Parathyroid adenoma (tissue), 2 donors: ENCODE measurements at regions not wholly inside any gene's neighbourhood (a gene's known extent, or its start where the extent isn't known, plus 50 kb on each side); places are given as distances from the start of the nearest gene placed in this dataset.

Experiments used
- H2AFZ ChIP-seq: fragments of 300-600 bp; sonication (generic); one replicate; pipeline ENCODE4 v1.7.0; 2017; ENCODE audit warnings: antibody characterized with exemption, mild to moderate bottlenecking
- H3K27ac ChIP-seq: fragments of 300-600 bp; sonication (generic); one replicate; pipeline ENCODE4 v1.7.0; 2017
- H3K27me3 ChIP-seq: fragments of 300-600 bp; sonication (generic); one replicate; pipeline ENCODE4 v1.7.0; 2017; ENCODE audit warnings: low read length; ENCODE audit not compliant: control insufficient read depth, insufficient read depth
- H3K36me3 ChIP-seq: fragments of 300-600 bp; sonication (generic); one replicate; pipeline ENCODE4 v1.7.0; 2017; ENCODE audit warnings: low read length; ENCODE audit not compliant: control insufficient read depth, insufficient read depth
- H3K4me1 ChIP-seq: fragments of 300-600 bp; sonication (generic); one replicate; pipeline ENCODE4 v1.7.0; 2017; ENCODE audit warnings: control low read depth
- H3K4me2 ChIP-seq: fragments of 300-600 bp; sonication (generic); one replicate; pipeline ENCODE4 v1.7.0; 2017; ENCODE audit warnings: low read length
- H3K4me3 ChIP-seq: fragments of 300-600 bp; sonication (generic); one replicate; pipeline ENCODE4 v1.7.0; 2017; ENCODE audit warnings: low read depth, low read length
- H3K79me2 ChIP-seq: fragments of 300-600 bp; sonication (generic); one replicate; pipeline ENCODE4 v1.7.0; 2017; ENCODE audit warnings: control low read depth
- H3K9ac ChIP-seq: fragments of 300-600 bp; sonication (generic); one replicate; pipeline ENCODE4 v1.7.0; 2017; ENCODE audit warnings: mild to moderate bottlenecking
- H3K9me3 ChIP-seq: fragments of 300-600 bp; sonication (generic); one replicate; pipeline ENCODE4 v1.7.0; 2017; ENCODE audit warnings: low read length; ENCODE audit not compliant: control insufficient read depth
- TF ChIP-seq, protein P1 (sequence below): fragments of 300-600 bp; sonication (generic); IDR thresholded peaks from one replicate; pipeline ENCODE4 v1.7.0; 2017; ENCODE audit warnings: antibody characterized with exemption, mild to moderate bottlenecking
- donor health status: primary hyperparathyroidism.

GRCh38 chr15:39140060-39140604 lies 440.7 kb upstream of the THBS1 start:
- TF ChIP-seq, protein P1, sequence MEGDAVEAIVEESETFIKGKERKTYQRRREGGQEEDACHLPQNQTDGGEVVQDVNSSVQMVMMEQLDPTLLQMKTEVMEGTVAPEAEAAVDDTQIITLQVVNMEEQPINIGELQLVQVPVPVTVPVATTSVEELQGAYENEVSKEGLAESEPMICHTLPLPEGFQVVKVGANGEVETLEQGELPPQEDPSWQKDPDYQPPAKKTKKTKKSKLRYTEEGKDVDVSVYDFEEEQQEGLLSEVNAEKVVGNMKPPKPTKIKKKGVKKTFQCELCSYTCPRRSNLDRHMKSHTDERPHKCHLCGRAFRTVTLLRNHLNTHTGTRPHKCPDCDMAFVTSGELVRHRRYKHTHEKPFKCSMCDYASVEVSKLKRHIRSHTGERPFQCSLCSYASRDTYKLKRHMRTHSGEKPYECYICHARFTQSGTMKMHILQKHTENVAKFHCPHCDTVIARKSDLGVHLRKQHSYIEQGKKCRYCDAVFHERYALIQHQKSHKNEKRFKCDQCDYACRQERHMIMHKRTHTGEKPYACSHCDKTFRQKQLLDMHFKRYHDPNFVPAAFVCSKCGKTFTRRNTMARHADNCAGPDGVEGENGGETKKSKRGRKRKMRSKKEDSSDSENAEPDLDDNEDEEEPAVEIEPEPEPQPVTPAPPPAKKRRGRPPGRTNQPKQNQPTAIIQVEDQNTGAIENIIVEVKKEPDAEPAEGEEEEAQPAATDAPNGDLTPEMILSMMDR: no peak
- Histone ChIP-seq H3K9me3 (no peaks in the 10 kb centered on the region), H3K79me2 (no peaks in the 10 kb centered on the region), H3K4me1 (no peaks in the 10 kb centered on the region), H3K4me3 (no peak overlapping the region), H3K36me3 (no peaks in the 10 kb centered on the region), H3K27ac (no peak overlapping the region), H3K9ac (no peak overlapping the region), H3K4me2 (no peak overlapping the region), H3K27me3 (no peaks in the 10 kb centered on the region), H2AFZ (no peak overlapping the region)

DNA sequence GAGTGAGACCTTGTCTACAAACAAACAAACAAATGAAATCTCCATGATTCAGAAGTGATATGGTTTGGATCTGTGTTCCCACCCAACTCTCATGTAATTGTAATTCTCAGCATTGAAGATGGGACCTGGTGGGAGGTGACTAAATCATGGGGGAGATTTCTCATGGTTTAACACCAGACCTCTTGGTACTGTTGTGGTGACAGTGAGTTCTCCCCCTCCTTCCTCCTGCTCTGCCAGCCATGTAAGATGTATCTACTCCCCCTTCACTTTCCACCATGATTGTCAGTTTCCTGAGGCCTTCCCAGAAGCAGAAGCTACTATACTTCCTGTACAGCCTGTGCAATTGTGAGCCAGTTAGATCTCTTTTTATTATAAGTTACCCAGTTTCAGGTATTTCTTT lies 438.4 kb upstream of the THBS1 start:
- TF ChIP-seq, protein P1: no peak
- no peak overlapping the region for H3K4me3 ChIP-seq

DNA sequence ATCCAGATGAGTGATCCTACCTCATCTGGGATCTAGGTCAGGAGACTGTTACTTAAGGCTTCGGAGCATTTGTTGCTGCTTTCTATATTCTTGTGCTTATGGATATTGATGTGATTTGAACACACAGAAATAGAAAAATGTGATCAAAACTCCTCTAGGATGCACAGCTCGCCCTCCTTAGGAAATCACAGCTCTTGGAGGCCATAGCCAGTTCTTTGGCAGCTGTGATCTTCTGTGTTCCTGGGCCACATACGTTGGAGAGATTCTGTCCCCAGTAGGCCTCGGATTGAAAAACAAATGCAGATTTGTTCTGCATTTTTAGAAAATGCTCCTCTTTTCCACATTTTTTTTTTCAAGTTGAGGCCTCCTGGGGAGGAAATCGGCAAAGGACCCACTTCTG lies 437.4 kb upstream of the THBS1 start:
- H3K36me3 ChIP-seq: no peaks in the 10 kb centered on the region
- TF ChIP-seq, protein P1: no peak
- no peaks in the 10 kb centered on the region for H3K9me3 ChIP-seq
- no peak overlapping the region for H3K4me2 ChIP-seq
- no peak overlapping the region for H3K27ac ChIP-seq
- H3K27me3 ChIP-seq: no peaks in the 10 kb centered on the region
- no peaks in the 10 kb centered on the region for H3K4me1 ChIP-seq
- H2AFZ ChIP-seq: no peak overlapping the region
- no peaks in the 10 kb centered on the region for H3K79me2 ChIP-seq
- H3K9ac ChIP-seq: no peak overlapping the region
- no peak overlapping the region for H3K4me3 ChIP-seq

More for the DNA sequence above, 438.4 kb upstream of the THBS1 start:
- no peak overlapping the region for H3K4me2 ChIP-seq
- H3K27me3 ChIP-seq: no peaks in the 10 kb centered on the region
- no peaks in the 10 kb centered on the region for H3K79me2 ChIP-seq
- no peaks in the 10 kb centered on the region for H3K4me1 ChIP-seq
- no peak overlapping the region for H2AFZ ChIP-seq
- no peak overlapping the region for H3K27ac ChIP-seq
- no peaks in the 10 kb centered on the region for H3K9me3 ChIP-seq
- no peaks in the 10 kb centered on the region for H3K36me3 ChIP-seq
- no peak overlapping the region for H3K9ac ChIP-seq

DNA sequence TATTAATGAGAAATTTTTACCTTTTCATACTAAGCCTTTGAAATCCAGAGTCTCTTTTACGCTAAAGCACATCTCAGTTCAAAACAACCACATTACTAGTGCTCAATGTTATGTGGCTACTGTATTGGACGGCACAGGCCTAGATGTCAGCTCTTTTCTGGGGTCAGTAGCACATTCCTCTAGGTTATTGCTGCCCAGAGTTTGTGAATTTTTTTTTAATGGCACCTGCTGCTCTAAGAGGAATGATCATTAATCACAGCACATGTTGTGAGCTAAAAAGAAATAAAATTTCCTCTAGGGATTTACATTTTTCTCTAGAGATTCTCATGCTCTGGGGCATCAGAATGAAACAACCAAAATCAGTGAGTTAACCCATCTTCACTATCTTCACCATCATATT lies 436.8 kb upstream of the THBS1 start:
- H3K9me3 ChIP-seq: no peaks in the 10 kb centered on the region
- H3K4me3 ChIP-seq: no peak overlapping the region
- no peaks in the 10 kb centered on the region for H3K4me1 ChIP-seq
- H3K27ac ChIP-seq: no peak overlapping the region
- H2AFZ ChIP-seq: no peak overlapping the region
- H3K36me3 ChIP-seq: no peaks in the 10 kb centered on the region
- no peaks in the 10 kb centered on the region for H3K79me2 ChIP-seq
- no peak overlapping the region for H3K9ac ChIP-seq
- H3K4me2 ChIP-seq: no peak overlapping the region
- TF ChIP-seq, protein P1: no peak
- H3K27me3 ChIP-seq: no peaks in the 10 kb centered on the region
